ENCODE measurements at regions not wholly inside any gene's neighbourhood (a gene's known extent, or its start where the extent isn't known, plus 50 kb on each side); places are given as distances from the start of the nearest gene placed in this dataset.

- H3K27me3 Mint-ChIP-seq (ENCODE audit: unreplicated experiment), result no peaks in the 10 kb centered on the region
- DNase-seq (ENCODE audit: extremely low spot score, unreplicated experiment), result no peak
Measured at GRCh38 chr20:55239269-55239668, 763.9 kb downstream of the DOK5 start.

GRCh38 chr20:55232647-55233046 lies 757.3 kb downstream of the DOK5 start:
- H3K36me3 Mint-ChIP-seq (ENCODE audit: unreplicated experiment), result no peaks in the 10 kb centered on the region
- no peak for DNase-seq (ENCODE audit: extremely low spot score, unreplicated experiment)
- H3K9me3 Mint-ChIP-seq (ENCODE audit: unreplicated experiment), result peaks cover 18% of the 10 kb centered on the region
- H3K4me3 Mint-ChIP-seq (ENCODE audit: unreplicated experiment), result no peak overlapping the region
- H3K27me3 Mint-ChIP-seq (ENCODE audit: unreplicated experiment), result no peaks in the 10 kb centered on the region
- H3K4me1 Mint-ChIP-seq (ENCODE audit: unreplicated experiment), result no peaks in the 10 kb centered on the region
- no peak overlapping the region for H3K27ac Mint-ChIP-seq (ENCODE audit: unreplicated experiment)
- TF ChIP-seq, protein P1, sequence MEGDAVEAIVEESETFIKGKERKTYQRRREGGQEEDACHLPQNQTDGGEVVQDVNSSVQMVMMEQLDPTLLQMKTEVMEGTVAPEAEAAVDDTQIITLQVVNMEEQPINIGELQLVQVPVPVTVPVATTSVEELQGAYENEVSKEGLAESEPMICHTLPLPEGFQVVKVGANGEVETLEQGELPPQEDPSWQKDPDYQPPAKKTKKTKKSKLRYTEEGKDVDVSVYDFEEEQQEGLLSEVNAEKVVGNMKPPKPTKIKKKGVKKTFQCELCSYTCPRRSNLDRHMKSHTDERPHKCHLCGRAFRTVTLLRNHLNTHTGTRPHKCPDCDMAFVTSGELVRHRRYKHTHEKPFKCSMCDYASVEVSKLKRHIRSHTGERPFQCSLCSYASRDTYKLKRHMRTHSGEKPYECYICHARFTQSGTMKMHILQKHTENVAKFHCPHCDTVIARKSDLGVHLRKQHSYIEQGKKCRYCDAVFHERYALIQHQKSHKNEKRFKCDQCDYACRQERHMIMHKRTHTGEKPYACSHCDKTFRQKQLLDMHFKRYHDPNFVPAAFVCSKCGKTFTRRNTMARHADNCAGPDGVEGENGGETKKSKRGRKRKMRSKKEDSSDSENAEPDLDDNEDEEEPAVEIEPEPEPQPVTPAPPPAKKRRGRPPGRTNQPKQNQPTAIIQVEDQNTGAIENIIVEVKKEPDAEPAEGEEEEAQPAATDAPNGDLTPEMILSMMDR (IDR thresholded peaks at IDR 0.05), result no peak

More at GRCh38 chr20:55239269-55239668, 763.9 kb downstream of the DOK5 start:
- Mint-ChIP-seq H3K9me3 (ENCODE audit: unreplicated experiment) (peaks cover 30% of the 10 kb centered on the region), H3K36me3 (ENCODE audit: unreplicated experiment) (no peaks in the 10 kb centered on the region), H3K4me1 (ENCODE audit: unreplicated experiment) (no peaks in the 10 kb centered on the region), H3K4me3 (ENCODE audit: unreplicated experiment) (no peak overlapping the region), H3K27ac (ENCODE audit: unreplicated experiment) (no peak overlapping the region)
- TF ChIP-seq, protein P1 (IDR thresholded peaks at IDR 0.05), result no peak

GRCh38 chr20:55229451-55229850 lies 754.1 kb downstream of the DOK5 start:
- no peak for DNase-seq (ENCODE audit: extremely low spot score, unreplicated experiment)
- TF ChIP-seq, protein P1 (IDR thresholded peaks at IDR 0.05), result no peak
- peaks cover 25% of the 10 kb centered on the region for H3K9me3 Mint-ChIP-seq (ENCODE audit: unreplicated experiment)
- no peaks in the 10 kb centered on the region for H3K27me3 Mint-ChIP-seq (ENCODE audit: unreplicated experiment)
- H3K4me1 Mint-ChIP-seq (ENCODE audit: unreplicated experiment), result no peaks in the 10 kb centered on the region
- no peak overlapping the region for H3K27ac Mint-ChIP-seq (ENCODE audit: unreplicated experiment)
- H3K36me3 Mint-ChIP-seq (ENCODE audit: unreplicated experiment), result no peaks in the 10 kb centered on the region
- H3K4me3 Mint-ChIP-seq (ENCODE audit: unreplicated experiment), result no peak overlapping the region

- Mint-ChIP-seq H3K9me3 (ENCODE audit: unreplicated experiment) (peaks cover 42% of the 10 kb centered on the region), H3K4me3 (ENCODE audit: unreplicated experiment) (no peak overlapping the region), H3K4me1 (ENCODE audit: unreplicated experiment) (no peaks in the 10 kb centered on the region), H3K36me3 (ENCODE audit: unreplicated experiment) (no peaks in the 10 kb centered on the region), H3K27ac (ENCODE audit: unreplicated experiment) (no peak overlapping the region), H3K27me3 (ENCODE audit: unreplicated experiment) (no peaks in the 10 kb centered on the region)
- TF ChIP-seq, protein P1 (IDR thresholded peaks at IDR 0.05), result no peak
- DNase-seq (ENCODE audit: extremely low spot score, unreplicated experiment), result no peak
Measured at GRCh38 chr20:55216525-55217242, 741.3 kb downstream of the DOK5 start.

DNA sequence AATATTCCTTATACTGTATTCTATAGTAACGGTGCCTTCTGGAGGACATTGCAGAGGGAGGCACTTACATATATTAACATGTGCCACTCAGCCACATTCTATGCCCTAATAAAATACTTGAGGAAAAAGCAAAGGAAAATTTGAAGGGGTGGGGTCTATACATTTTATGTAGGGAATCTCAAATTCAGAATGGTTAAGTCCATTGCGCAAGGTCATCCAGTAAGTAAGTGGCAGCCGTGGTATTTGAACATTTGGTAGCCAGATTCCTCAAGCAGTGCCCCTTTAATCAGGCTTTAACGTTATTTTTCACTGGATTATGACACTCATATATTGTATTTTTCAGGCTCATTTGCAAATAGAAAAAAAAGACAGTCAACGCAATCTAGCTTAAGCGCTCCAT lies 738.3 kb downstream of the DOK5 start:
- no peak overlapping the region for H3K4me3 Mint-ChIP-seq (ENCODE audit: unreplicated experiment)
- H3K9me3 Mint-ChIP-seq (ENCODE audit: unreplicated experiment), result peaks cover 51% of the 10 kb centered on the region
- no peaks in the 10 kb centered on the region for H3K4me1 Mint-ChIP-seq (ENCODE audit: unreplicated experiment)
- no peaks in the 10 kb centered on the region for H3K36me3 Mint-ChIP-seq (ENCODE audit: unreplicated experiment)
- TF ChIP-seq, protein P1 (IDR thresholded peaks at IDR 0.05), result no peak
- no peak for DNase-seq (ENCODE audit: extremely low spot score, unreplicated experiment)
- no peaks in the 10 kb centered on the region for H3K27me3 Mint-ChIP-seq (ENCODE audit: unreplicated experiment)
- H3K27ac Mint-ChIP-seq (ENCODE audit: unreplicated experiment), result no peak overlapping the region
